K562 (cell line): ENCODE measurements at regions not wholly inside any gene's neighbourhood (a gene's known extent, or its start where the extent isn't known, plus 50 kb on each side); places are given as distances from the start of the nearest gene placed in this dataset.

ENCODE experiments used
- ATAC-seq: fragments of 200-7000 bp; cut with Tn5 transposase; 3 replicates; pipeline ENCODE4 v1.9.1; 2020; ENCODE audit warnings: moderate library complexity
- BruUV-seq: library from RNA; stranded (reverse); fragments of 400-500 nt; replicated peaks from 2 replicates; lab custom pipeline; 2021; lab: Mats Ljungman, UMichigan
- CTCF ChIA-PET: fragments of 300-600 bp; formaldehyde crosslinking; extraction: SDS; loops from one replicate; lab custom pipeline; 2021; ENCODE audit warnings: low intra/inter-chr PET ratio; lab: Yijun Ruan, JAX
- POLR2A ChIA-PET: fragments of 300-600, 350-650 bp; sonication (Branson Sonifier 250); formaldehyde crosslinking; extraction: SDS; loops from one replicate; lab custom pipeline; 2021; ENCODE audit warnings: antibody characterized with exemption, inconsistent platforms; lab: Yijun Ruan, JAX
- DNase-seq, 4 experiments: peaks; one replicate each; pipeline versions ENCODE4 v3.0.0 to v3.0.0-alpha.2; 2011 to 2018; ENCODE audit warnings: low spot score in 3 of 4, mixed read lengths in 3 of 4; ENCODE audit errors: extremely low read depth in 1 of 4
- FAIRE-seq: peaks from 2 replicates; lab custom pipeline; 2011; peaks lifted over from hg19 to GRCh38; lab: Jason Lieb, UNC
- H2AFZ ChIP-seq: 2 replicates; pipeline ENCODE4 v1.6.0; 2011; ENCODE audit warnings: low read depth, low read length, control low read depth, inconsistent platforms
- H3K27ac ChIP-seq: fragments of 200-600 bp; 3 replicates; pipeline ENCODE4 v1.8.0; 2011; ENCODE audit warnings: low read depth, mild to moderate bottlenecking, control low read depth, inconsistent platforms, low read length, moderate library complexity, mixed read lengths; ENCODE audit errors: extremely low read depth
- H3K27me3 ChIP-seq, 2 experiments: fragments of 300-600 bp in 1 of 2; 2 replicates in 1 of 2; 3 replicates in 1 of 2; pipeline versions ENCODE4 v1.6.0 to v1.8.0; 2011; ENCODE audit warnings: inconsistent platforms in 2 of 2, low read length in 2 of 2, mild to moderate bottlenecking in 1 of 2, mixed read lengths in 1 of 2, moderate library complexity in 1 of 2; ENCODE audit not compliant: control insufficient read depth in 2 of 2, insufficient read depth in 2 of 2
- H3K36me3 ChIP-seq: fragments of 300-600 bp; 3 replicates; pipeline ENCODE4 v1.8.0; 2011; ENCODE audit warnings: mild to moderate bottlenecking, low read length, inconsistent platforms; ENCODE audit not compliant: control insufficient read depth, insufficient read depth
- H3K4me1 ChIP-seq, 2 experiments: fragments of 200-600 bp in 1 of 2; replicated peaks in 1 of 2; 2 replicates in 1 of 2; 3 replicates in 1 of 2; pipeline versions ENCODE4 v1.5.1 to v1.8.0; 2011; ENCODE audit warnings: inconsistent platforms in 2 of 2, low read length in 2 of 2, mild to moderate bottlenecking in 1 of 2, mixed read lengths in 1 of 2, moderate library complexity in 1 of 2; ENCODE audit not compliant: control insufficient read depth in 2 of 2, insufficient read depth in 2 of 2
- H3K4me2 ChIP-seq: 2 replicates; pipeline ENCODE4 v1.6.1; 2011; ENCODE audit warnings: low read length, control low read depth, inconsistent platforms, mixed read lengths; ENCODE audit not compliant: insufficient read depth
- H3K4me3 ChIP-seq: fragments of 200-600 bp; sonication (generic), shearing (Covaris generic); 2 replicates; pipeline ENCODE4 v1.5.1; 2016; ENCODE audit warnings: control low read depth, inconsistent platforms
- H3K79me2 ChIP-seq: fragments of 200-600 bp; 3 replicates; pipeline ENCODE4 v1.8.0; 2011; ENCODE audit warnings: low read length, inconsistent platforms; ENCODE audit not compliant: control insufficient read depth, insufficient read depth
- H3K9ac ChIP-seq, 2 experiments: 2 replicates each; pipeline versions ENCODE4 v1.6.0 to v1.6.1; 2011; ENCODE audit warnings: low read depth in 2 of 2, low read length in 2 of 2, control low read depth in 1 of 2, inconsistent platforms in 1 of 2, mild to moderate bottlenecking in 1 of 2, mixed read lengths in 1 of 2; ENCODE audit not compliant: insufficient read depth in 1 of 2
- H3K9me1 ChIP-seq: one replicate; pipeline ENCODE4 v1.6.0; 2011; ENCODE audit warnings: inconsistent platforms, mild to moderate bottlenecking, low read length, moderate library complexity; ENCODE audit not compliant: control insufficient read depth, insufficient read depth
- H3K9me3 ChIP-seq: replicated peaks from 2 replicates; pipeline ENCODE4 v1.5.1; 2011; ENCODE audit warnings: low read depth, low read length, inconsistent platforms; ENCODE audit not compliant: control insufficient read depth, insufficient read depth
- H4K20me1 ChIP-seq: replicated peaks from 2 replicates; pipeline ENCODE4 v1.6.1; 2011; ENCODE audit warnings: low read length, inconsistent platforms, mixed read lengths; ENCODE audit not compliant: control insufficient read depth, insufficient read depth
- ADNP ChIP-seq: fragments of 200-800 bp; sonication (Bioruptor generic); IDR thresholded peaks from 2 replicates; pipeline ENCODE4 v1.6.1; 2016; ENCODE audit warnings: missing genetic modification characterization, missing compliant biosample characterization
- ASH1L ChIP-seq: fragments of 450-650 bp; IDR thresholded peaks from 2 replicates; pipeline ENCODE4 v1.6.1; 2018; ENCODE audit warnings: borderline replicate concordance, mild to moderate bottlenecking, low read depth; ENCODE audit not compliant: partially characterized antibody
- ELF2 ChIP-seq: fragments of 250-450 bp; sonication (Bioruptor Pico); IDR thresholded peaks from 2 replicates; pipeline ENCODE4 v1.5.0; 2021; ENCODE audit warnings: mild to moderate bottlenecking
- HMGN3 ChIP-seq: IDR thresholded peaks from 2 replicates; pipeline ENCODE4 v1.6.1; 2011; ENCODE audit warnings: borderline replicate concordance, low read depth, mild to moderate bottlenecking, mixed read lengths, low read length; ENCODE audit not compliant: insufficient read length; ENCODE audit errors: extremely low read depth
- TCF7L2 ChIP-seq: fragments of 150-350 bp; IDR thresholded peaks from 2 replicates; pipeline ENCODE4 v1.6.1; 2016; ENCODE audit warnings: low read depth, mild to moderate bottlenecking, low read length, moderate library complexity
- THRA ChIP-seq: fragments of 450-650 bp; IDR thresholded peaks from 2 replicates; pipeline ENCODE4 v1.6.1; 2017; ENCODE audit warnings: mild to moderate bottlenecking, moderate library complexity
- ZFP1 ChIP-seq: fragments of 450-650 bp; formaldehyde crosslinking; IDR thresholded peaks from 2 replicates; pipeline ENCODE4 v1.4.0; 2020; ENCODE audit warnings: mild to moderate bottlenecking, mixed read lengths
- ZNF311 ChIP-seq: fragments of 250-450 bp; sonication (Bioruptor Pico); IDR thresholded peaks from 2 replicates; pipeline ENCODE4 v1.4.0; 2020; ENCODE audit warnings: mild to moderate bottlenecking, moderate library complexity
- ZNF699 ChIP-seq: fragments of 250-450 bp; sonication (Bioruptor Pico); IDR thresholded peaks from 2 replicates; pipeline ENCODE4 v1.8.0; 2021; ENCODE audit warnings: mild to moderate bottlenecking, moderate library complexity; ENCODE audit not compliant: insufficient replicate concordance
- WGBS: fragments of 100-300 bp; shearing (Covaris generic); methylation state at CpG from one replicate; pipeline ENCODE4 v1.1.6; 2016; ENCODE audit warnings: low coverage, mixed read lengths; ENCODE audit not compliant: insufficient coverage; ENCODE audit errors: missing lambda C conversion rate; 5-methylcytosine and 5-hydroxymethylcytosine counted together
- in situ Hi-C: fragments of 300-500 bp; cut with MboI; formaldehyde crosslinking; loops from 4 replicates; pipeline ENCODE4 v1.15.0; 2018; ENCODE audit warnings: inconsistent platforms, mixed read lengths
- intact Hi-C: fragments of 100-400 bp; cut with micrococcal nuclease; formaldehyde crosslinking; loops from 2 replicates; pipeline ENCODE4 v1.14.2; 2022

- TF ChIP-seq TCF7L2 (no peak), ZNF311 (CRISPR knock-in tag) (no peak), THRA (no peak), ZNF699 (CRISPR knock-in tag) (no peak), ADNP (tag) (no peak), HMGN3 (no peak), ELF2 (no peak), ZFP1 (CRISPR knock-in tag) (no peak), ASH1L (no peak)
- intact Hi-C loops (no loop called here), in situ Hi-C loops (no loop called here)
- BruUV-seq: no TSS peak
- H2AFZ ChIP-seq: no peak overlapping the region
- no peak overlapping the region for H3K4me2 ChIP-seq
- no peak for ATAC-seq
- no peak for FAIRE-seq
- H3K4me3 ChIP-seq: no peak overlapping the region
- H3K9me1 ChIP-seq: no peaks in the 10 kb centered on the region
- no peaks in the 10 kb centered on the region for H4K20me1 ChIP-seq
- H3K9ac ChIP-seq: no peak overlapping the region
- ChIA-PET CTCF (no interaction called here), POLR2A (no interaction called here)
- no peak overlapping the region for H3K27ac ChIP-seq
- no peaks in the 10 kb centered on the region for H3K27me3 ChIP-seq
- no peak for DNase-seq
- no peaks in the 10 kb centered on the region for H3K36me3 ChIP-seq
- no peaks in the 10 kb centered on the region for H3K4me1 ChIP-seq
- no peaks in the 10 kb centered on the region; the same call in 1 of the 2 replicates for H3K9me3 ChIP-seq
- WGBS: 17% methylated on average over 4 of the region's 4 CpGs
- no peaks in the 10 kb centered on the region for H3K79me2 ChIP-seq
Measured at GRCh38 chr3:20861454-20861853, 675.4 kb upstream of the SGO1 start.
